Motor neuron (in vitro differentiated cells): ENCODE measurements at regions not wholly inside any gene's neighbourhood (a gene's known extent, or its start where the extent isn't known, plus 50 kb on each side); places are given as distances from the start of the nearest gene placed in this dataset.

Experiments
- ATAC-seq, 8 experiments: fragments of 200-7000 bp; cut with Tn5 transposase; replicated peaks in 6 of 8; 2 replicates each; pipeline ENCODE4 v1.8.0; 2021; ENCODE audit warnings: mild to moderate bottlenecking in 8 of 8, moderate library complexity in 8 of 8
- H3K27ac ChIP-seq, 2 donors: fragments of 250-450 bp; sonication (Bioruptor Pico); 2 replicates each; pipeline ENCODE4 v1.9.0; 2021; ENCODE audit warnings: antibody characterized with exemption in 2 of 2, mild to moderate bottlenecking in 2 of 2, moderate library complexity in 1 of 2
- H3K4me1 ChIP-seq, 2 donors: fragments of 250-450 bp; sonication (Bioruptor Pico); replicated peaks in 1 of 2; 2 replicates each; pipeline ENCODE4 v1.6.1; 2021; ENCODE audit warnings: antibody characterized with exemption in 2 of 2, mild to moderate bottlenecking in 2 of 2, moderate library complexity in 1 of 2
- H3K4me3 ChIP-seq, 5 donors: fragments of 250-450 bp; sonication (Bioruptor Pico); 2 replicates each; pipeline ENCODE4 v1.9.0; 2021; ENCODE audit warnings: antibody characterized with exemption in 5 of 5, mild to moderate bottlenecking in 5 of 5, moderate library complexity in 4 of 5
- WGBS, 10 experiments: fragments of 450-650 bp; shearing (Covaris generic); methylation state at CpG; one replicate each; pipeline ENCODE4 v1.0.0; 2022; 5-methylcytosine and 5-hydroxymethylcytosine counted together
- in situ Hi-C, 9 experiments: fragments of 400-800 bp; cut with MboI; loops; one replicate each; pipeline ENCODE4 v1.15.0; 2021; ENCODE audit warnings: low sequenced_read_pairs in 9 of 9, low pct_unique_long_range_greater_than_20kb in 2 of 9; ENCODE audit not compliant: unreplicated experiment in 9 of 9

DNA sequence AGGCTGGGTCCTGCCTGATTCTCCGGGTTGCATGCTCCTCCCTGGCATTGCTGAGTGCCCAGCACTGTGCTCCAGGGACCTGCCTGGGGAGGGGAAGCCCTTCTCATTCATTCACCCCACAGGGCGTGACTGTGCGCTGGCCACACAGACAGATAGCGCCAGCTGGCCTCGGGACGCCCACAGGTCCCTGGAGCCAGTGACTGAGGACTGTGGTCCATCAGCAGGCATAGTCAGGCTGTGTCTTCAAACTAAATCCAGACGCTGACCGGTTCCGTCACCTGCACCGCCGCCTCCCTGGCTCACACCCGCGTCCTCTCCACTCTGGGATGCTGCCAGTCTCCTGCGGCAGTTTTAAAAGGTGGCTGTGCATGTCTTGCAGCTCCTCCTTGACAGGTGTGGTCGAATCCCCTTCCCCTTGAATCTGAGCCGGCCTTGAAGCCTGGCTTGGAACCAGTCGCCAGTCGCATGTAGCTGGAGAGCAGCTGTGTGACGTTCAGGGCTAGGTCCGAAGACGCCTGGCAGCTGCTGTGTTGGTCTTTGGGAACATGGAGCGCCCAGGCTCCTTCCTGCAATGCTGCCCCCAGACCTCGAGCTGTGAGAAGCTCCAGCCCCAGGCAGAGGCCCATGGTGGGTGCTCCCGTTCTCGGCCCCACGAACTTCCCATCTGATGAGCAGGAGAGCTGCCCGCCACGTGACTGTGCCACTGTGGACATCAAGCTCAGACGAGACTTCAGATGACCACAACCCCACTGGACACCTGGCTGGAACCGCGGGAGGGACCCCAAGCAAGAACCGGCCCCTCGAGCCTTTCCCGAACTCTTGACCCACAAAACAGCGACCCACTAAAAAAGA is 94.1 kb downstream of the ADRA2C start:
- Histone ChIP-seq H3K27ac (no peak overlapping the region), H3K4me3 (no peak overlapping the region), H3K4me1 (peaks cover 20 to 24% of the 10 kb centered on the region in 2 donors)
- in situ Hi-C loops, result no loop called here
- WGBS, 10 experiments, result 30 to 91% (median 69%) methylated on average over 3 to 15 of the region's 35 CpGs; no CpG with 5 or more reads in 5 of the 10 experiments
- ATAC-seq, result no peak

DNA sequence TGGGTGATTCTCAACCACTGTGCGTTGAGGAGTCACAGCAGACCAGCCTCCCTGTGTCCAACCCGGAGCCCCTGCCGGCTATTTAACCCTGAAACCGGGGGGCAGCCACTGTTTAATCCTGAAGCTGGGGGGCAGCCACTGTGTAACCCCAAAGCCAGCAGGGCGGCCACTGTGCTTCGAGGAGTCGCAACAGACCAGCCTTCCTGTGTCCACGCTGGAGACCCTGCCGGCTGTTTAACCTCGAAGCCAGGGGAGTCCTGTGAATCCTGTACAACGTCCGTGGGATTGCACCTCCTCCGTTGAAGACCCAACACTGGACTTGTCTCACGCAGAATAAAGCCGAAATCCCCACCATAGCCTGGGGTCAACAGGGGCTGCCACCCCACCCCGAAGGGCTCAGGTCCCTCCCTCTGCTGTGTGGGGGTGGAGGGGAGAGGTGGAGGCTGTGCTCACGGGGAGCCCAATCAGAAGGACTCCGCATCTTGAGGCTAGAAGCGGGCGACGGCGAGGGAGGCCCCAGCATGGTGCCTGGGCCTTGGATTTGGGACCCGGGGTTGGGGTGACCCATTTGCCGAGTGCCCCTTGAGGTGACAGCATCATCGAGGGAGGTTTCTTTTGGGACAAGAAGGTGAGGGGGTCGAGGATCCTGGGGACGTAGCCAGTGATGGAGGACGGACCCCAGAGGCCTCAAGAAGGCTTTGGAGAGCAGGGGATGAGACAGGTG is 94.9 kb downstream of the ADRA2C start:
- H3K4me3 ChIP-seq, result no peak overlapping the region
- WGBS, 10 experiments, result 70 to 97% (median 97%) methylated on average over 2 to 7 of the region's 28 CpGs; no CpG with 5 or more reads in 7 of the 10 experiments
- in situ Hi-C loops, result no loop called here
- no peak for ATAC-seq
- H3K27ac ChIP-seq, result no peak overlapping the region
- peaks cover 20 to 24% of the 10 kb centered on the region in 2 donors for H3K4me1 ChIP-seq

DNA sequence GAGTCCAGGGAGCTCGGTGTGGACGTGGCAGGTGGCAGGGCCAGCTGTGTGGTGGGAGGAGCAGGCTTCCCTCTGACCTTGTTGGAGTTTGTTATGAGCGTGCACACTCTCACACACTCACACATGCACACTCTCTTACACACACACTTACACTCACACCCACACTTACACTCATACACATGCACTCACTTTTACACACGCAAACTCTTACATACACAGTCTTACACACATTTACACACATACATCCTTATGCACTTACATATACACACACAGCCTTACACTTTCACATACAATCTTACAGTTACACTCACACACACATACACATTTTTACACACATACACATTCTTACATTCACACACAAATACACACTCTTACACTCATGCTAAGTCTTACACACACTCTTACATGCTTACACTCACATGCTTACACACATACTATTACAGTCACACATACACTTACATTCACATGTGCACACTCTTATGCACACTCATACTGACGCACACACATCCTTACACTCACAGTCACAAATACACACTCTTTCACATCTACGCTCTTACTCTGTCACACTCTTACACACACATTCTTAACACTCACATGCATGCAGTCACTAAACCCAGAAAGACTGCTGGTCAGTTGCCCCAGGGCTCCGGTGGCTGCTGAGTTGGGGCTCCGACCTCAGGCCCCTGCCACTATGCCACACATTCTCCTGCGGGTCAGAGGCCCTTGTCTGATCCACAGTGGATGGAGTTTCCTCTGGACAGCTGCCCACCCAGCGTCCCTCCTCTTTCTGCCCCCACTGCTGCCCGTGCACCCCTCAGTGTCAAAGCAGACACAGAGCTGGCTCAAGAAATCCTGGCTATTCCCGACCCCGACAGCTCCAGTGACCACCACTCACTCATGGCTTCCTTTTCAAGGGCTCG is 95.8 kb downstream of the ADRA2C start:
- in situ Hi-C loops, result no loop called here
- 0 to 100% (median 73%) methylated on average over 1 to 11 of the region's 14 CpGs; no CpG with 5 or more reads in 1 of the 10 experiments for WGBS, 10 experiments
- H3K27ac ChIP-seq, result no peak overlapping the region
- no peak for ATAC-seq
- no peak overlapping the region for H3K4me3 ChIP-seq
- peaks cover 20 to 24% of the 10 kb centered on the region in 2 donors for H3K4me1 ChIP-seq

DNA sequence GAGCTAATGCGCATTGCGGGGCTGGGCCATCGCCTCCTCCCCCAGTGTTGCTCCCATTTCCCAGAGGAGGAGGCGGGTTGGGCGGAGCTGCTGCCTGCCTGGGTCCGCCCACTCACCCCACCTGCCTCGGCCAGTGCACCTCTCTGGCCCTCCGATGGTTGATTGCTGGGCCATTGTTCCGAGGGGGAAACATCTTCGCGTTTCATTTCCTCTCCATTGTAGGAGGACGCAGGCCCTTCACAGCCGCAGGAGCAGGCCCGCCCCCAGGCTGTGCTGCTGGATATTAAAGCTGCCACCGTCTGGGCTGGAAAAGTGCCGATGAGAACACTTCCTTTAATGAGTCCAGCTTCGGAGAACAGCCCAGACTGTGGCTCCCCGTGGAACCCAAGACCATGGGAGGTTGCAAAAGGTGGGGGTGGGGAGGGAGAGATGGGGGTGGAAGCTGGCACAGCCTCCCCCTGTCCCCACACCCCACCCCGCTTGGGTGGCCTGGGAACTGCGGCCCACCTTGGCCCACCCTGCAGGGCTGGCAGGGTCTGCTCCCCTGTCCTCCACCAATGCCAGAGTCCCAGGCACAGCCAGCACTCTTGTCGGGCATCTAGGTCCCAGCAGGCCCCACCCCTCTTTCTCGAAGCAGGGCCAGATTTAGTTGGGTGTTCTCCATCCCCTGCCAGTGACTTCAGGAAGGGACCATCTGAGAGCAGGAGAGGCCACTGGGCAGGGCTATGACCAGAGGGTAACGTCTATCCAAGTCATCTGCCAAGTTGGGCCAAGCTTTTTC is 96.6 kb downstream of the ADRA2C start:
- ATAC-seq, result peak in 7 of 8 experiments; percentile 25 to 87 (median 72)
- WGBS, 10 experiments, result 3 to 83% (median 16%) methylated on average over 1 to 11 of the region's 23 CpGs; no CpG with 5 or more reads in 6 of the 10 experiments
- Histone ChIP-seq H3K4me3 (no peak overlapping the region), H3K27ac (no peak overlapping the region), H3K4me1 (peaks cover 20 to 21% of the 10 kb centered on the region in 2 donors)
- in situ Hi-C loops, result no loop called here

DNA sequence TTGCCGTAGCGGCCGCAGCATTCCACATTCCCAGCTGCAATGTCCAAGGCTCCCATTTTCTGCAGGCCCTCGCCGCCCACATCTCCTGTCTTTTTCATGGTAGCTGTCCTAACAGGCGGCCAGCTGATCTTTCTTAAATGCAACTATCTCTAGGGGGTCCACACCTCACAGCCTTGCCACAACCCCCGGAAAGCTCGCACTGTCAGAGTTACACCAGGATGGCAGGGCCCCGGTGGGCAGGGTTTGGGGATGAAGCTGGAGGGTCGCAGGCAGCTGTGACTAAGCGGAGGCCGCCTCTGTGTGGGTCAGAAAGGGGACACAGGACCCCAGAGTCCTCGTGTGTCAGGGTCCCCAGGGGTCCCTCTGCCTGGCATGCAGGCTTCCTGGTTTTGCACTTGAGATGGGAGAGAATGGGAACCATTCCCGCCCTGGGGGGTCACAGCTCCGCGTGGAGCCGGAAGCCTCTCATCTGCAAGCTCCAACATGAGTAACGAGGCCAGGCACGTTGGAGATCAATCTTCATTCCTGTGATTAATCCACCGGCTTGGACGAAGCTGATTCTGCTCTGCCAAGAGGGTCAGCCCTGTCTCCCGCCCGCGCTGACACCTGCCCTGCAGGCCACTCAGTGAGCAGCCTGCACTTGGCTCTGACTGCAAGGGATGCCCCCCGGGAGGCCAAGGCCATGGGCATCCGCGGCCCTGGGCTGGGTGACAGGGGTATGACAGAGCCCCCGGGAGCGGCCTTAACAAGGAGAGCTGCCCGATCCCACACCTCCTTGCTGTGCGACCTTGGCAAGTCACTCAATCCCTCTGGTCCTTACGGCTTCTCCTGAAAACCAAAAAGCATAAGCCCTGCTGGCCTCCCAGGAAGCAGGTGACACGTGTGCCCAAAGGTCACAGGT is 97.9 kb downstream of the ADRA2C start:
- no peak overlapping the region for H3K4me3 ChIP-seq
- H3K4me1 ChIP-seq, result peaks cover 19 to 20% of the 10 kb centered on the region in 2 donors
- 33 to 100% (median 79%) methylated on average over 1 to 19 of the region's 33 CpGs; no CpG with 5 or more reads in 2 of the 10 experiments for WGBS, 10 experiments
- H3K27ac ChIP-seq, result no peak overlapping the region
- ATAC-seq, result no peak
- in situ Hi-C loops, result no loop called here

DNA sequence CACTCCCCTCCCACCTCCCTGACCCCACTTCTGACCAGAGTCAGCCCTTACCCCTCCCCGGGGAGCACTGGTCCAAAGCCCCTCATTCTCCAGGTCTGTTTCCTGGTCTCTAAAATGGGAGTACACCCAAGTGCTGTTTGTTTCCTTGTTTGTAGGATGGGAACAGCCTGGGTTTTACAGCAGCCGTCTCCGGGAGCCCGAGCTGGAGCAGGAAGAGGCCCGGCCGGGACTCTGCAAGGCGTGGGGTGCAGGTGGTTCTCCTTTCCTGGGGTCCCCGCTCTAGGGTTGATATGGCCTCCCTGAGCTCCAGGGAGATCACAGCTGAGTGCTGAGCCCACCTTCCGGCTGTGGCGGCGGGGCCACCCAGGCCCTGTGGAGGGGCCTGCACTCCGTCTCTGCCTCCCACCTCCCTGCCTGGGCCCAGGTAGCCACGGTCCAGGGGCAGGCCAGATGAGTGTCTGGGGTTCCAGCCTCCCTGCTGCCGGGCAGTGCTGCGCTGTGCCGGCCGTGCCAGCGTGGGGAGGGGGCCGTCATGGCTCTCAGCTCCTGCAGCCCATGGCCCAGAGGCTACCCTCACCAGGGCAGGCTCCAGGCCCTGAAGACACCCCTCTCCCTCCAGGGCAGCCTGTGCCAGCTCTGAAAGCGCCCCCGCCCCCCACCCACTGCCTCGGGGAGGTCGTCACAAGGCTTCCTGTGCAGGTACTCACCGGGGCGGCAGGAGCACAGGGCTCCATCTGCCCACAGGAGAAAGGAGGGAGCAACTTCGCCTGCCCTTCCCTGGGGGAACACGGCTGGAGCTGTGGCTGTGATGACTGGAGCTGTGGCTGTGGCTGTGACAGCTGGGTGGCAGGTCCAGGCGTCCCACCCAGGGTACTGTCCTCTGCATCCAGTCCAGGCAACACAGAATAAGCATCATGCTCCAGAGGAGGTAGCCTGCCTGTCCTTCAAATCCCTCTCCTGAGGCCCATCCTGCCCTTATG is 98.8 kb downstream of the ADRA2C start:
- Histone ChIP-seq H3K4me3 (no peak overlapping the region), H3K4me1 (peaks cover 19 to 20% of the 10 kb centered on the region in 2 donors), H3K27ac (no peak overlapping the region)
- in situ Hi-C loops, result no loop called here
- 60 to 100% (median 70%) methylated on average over 1 to 6 of the region's 28 CpGs; no CpG with 5 or more reads in 4 of the 10 experiments for WGBS, 10 experiments
- ATAC-seq, result no peak

DNA sequence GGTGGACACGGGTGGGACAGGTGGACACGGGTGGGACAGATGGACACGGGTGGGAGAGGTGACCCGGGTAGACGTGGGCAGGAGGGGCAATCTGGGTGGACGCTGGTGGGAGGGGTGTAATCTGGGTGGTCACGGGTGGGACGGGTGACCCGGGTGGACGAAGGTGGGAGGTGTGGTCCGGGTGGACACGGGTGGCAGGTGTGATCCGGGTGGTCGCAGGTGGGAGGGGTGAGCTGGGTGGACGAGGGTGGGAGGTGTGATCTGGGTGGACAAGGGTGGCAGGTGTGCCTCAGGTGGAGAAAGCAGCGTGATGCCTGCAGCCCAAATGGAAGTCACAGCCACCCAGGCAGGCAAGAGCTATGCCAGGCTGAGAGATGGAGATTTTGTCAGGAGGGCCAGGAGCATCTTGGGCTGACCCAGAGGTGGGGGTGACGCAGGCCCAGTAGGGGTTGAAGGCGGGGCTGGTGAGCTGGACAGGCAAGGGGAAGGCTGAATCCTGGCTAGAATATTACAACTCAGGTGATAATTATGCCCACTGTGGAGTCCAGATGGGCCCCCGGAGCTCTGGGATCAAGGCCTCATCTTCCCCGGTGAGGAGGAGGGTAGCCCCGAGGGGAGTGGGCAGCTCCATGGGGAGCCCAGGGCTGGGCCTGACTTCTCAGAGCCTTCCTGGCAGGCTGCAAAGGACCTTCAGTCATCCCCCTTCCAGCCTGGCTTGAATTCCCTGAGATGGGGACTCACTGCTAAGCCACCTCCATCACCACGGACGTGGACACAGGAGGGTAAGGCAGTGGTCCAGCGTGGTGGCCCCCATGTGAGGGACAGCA is 100.0 kb downstream of the ADRA2C start:
- Histone ChIP-seq H3K4me1 (peaks cover 20 to 21% of the 10 kb centered on the region in 2 donors), H3K27ac (no peak overlapping the region), H3K4me3 (no peak overlapping the region)
- no peak for ATAC-seq
- in situ Hi-C loops, result no loop called here
- 100% methylated on average over 1 to 2 of the region's 24 CpGs; no CpG with 5 or more reads in 8 of the 10 experiments for WGBS, 10 experiments

DNA sequence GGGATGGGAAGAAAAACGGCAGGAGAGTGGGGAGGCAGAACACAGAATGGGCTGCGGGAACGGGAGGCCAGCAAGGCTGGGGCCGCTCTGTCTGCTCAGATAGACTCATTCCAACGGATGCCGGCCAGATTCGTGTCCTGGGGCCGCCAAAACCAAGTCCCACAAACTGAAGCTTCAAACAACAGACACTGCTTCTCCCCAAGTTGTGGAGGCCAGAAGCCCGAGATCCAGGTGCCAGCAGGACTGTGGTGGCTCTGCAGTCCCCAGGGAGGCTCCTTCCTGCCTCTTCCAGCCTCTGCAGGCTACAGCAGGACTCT is 100.6 kb downstream of the ADRA2C start:
- 58 to 80% methylated on average over 2 to 5 of the region's 9 CpGs; no CpG with 5 or more reads in 8 of the 10 experiments for WGBS, 10 experiments
- no peak overlapping the region for H3K27ac ChIP-seq
- no peak for ATAC-seq
- H3K4me1 ChIP-seq, result peaks cover 20 to 23% of the 10 kb centered on the region in 2 donors
- in situ Hi-C loops, result no loop called here
- H3K4me3 ChIP-seq, result no peak overlapping the region

DNA sequence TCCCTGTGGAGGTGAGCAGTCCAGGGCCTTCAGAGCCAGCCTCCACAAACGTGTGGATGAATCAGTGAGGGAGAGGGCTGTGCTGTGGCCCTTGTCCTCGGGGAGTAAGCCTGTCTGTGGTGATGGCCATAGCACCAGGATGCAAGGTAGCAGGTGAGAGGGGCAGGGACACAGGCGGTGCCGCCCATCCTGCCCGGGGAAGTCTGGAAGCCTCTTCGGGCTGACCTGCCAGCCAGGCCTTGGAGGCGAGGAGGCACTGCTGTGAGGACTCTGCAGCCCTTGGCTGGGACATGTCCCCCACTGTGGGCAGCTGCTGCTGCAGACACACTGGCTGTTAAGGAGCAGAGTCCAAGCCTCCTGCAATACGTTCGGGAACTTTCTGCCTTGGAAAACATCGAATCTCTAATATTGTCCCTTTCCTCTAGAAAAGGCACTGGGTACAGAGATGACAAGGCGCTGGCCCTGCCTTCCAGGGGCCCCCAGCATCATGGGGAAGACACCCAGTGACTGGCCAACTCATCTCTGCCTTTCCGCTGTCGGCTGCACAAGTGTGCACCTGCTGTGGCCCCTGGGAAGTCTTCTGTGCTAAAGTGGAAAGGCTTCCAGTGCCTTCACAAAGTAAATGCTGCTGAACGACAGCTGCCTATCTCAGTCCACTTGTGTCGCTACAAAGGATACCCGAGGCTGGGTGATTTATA is 101.4 kb downstream of the ADRA2C start:
- Histone ChIP-seq H3K4me3 (no peak overlapping the region), H3K27ac (no peak overlapping the region), H3K4me1 (peaks cover 18% of the 10 kb centered on the region in 2 donors)
- WGBS, 10 experiments, result 60 to 100% (median 85%) methylated on average over 1 to 7 of the region's 16 CpGs; no CpG with 5 or more reads in 5 of the 10 experiments
- in situ Hi-C loops, result no loop called here
- no peak for ATAC-seq
